ENCODE measurements at regions not wholly inside any gene's neighbourhood (a gene's known extent, or its start where the extent isn't known, plus 50 kb on each side); places are given as distances from the start of the nearest gene placed in this dataset.

GRCh38 chr6:19327661-19328060 lies 509.5 kb upstream of the ID4 start:
- peaks cover 1 to 14% (median 3%) of the 10 kb centered on the region in 7 donors for H3K9me3 Mint-ChIP-seq
- no peaks in the 10 kb centered on the region for H3K4me1 Mint-ChIP-seq
- H3K4me3 ChIP-seq (replicated peaks in 1 of 3; ENCODE audit: low read depth in 2 of 3, low read length in 3 of 3), result no peak overlapping the region
- H3K4me2 ChIP-seq (replicated peaks; ENCODE audit: extremely low read depth, low read length, poor library complexity, severe bottlenecking), result no peak overlapping the region
- H3K27me3 Mint-ChIP-seq (ENCODE audit: low read depth in 3 of 3), result peaks cover 0 to 2% (median 0%) of the 10 kb centered on the region in 3 donors
- no peaks in the 10 kb centered on the region for H3K36me3 ChIP-seq (replicated peaks in 1 of 2; ENCODE audit: control insufficient read depth in 1 of 2, insufficient read depth in 2 of 2, low read length in 2 of 2)
- H3K27ac ChIP-seq (ENCODE audit: low read depth in 1 of 2, low read length in 2 of 2), result no peak overlapping the region
- no peaks in the 10 kb centered on the region for H3K27me3 ChIP-seq (ENCODE audit: control insufficient read depth in 2 of 2, insufficient read depth in 2 of 2, low read length in 2 of 2)
- no peak for DNase-seq
- H3K9me3 ChIP-seq (replicated peaks in 1 of 2; ENCODE audit: control insufficient read depth in 1 of 2, insufficient read depth in 1 of 2, low read length in 2 of 2), result no peaks in the 10 kb centered on the region
- intact Hi-C loops (cut with micrococcal nuclease), result no loop called here
- H2AFZ ChIP-seq (ENCODE audit: insufficient read depth, low read depth, low read length, poor library complexity, severe bottlenecking), result no peak overlapping the region
- H3K79me2 ChIP-seq (ENCODE audit: insufficient read depth, low read length), result no peaks in the 10 kb centered on the region
- no peaks in the 10 kb centered on the region for H3K4me1 ChIP-seq (ENCODE audit: control insufficient read depth in 1 of 2, insufficient read depth in 2 of 2, low read length in 2 of 2)
- H3K27ac Mint-ChIP-seq, result no peak overlapping the region
- 0% methylated on average over 3 of the region's 8 CpGs for WGBS (ENCODE audit: insufficient coverage)
- no peak for TF ChIP-seq CTCF (IDR thresholded peaks at IDR 0.05)
- no peaks in the 10 kb centered on the region for H3K36me3 Mint-ChIP-seq
- H3K9ac ChIP-seq (ENCODE audit: insufficient read depth, low read length, poor library complexity, severe bottlenecking), result no peak overlapping the region
- no peak overlapping the region for H3K4me3 Mint-ChIP-seq
- no peaks in the 10 kb centered on the region for H4K20me1 ChIP-seq (ENCODE audit: insufficient read depth, low read length)

DNA sequence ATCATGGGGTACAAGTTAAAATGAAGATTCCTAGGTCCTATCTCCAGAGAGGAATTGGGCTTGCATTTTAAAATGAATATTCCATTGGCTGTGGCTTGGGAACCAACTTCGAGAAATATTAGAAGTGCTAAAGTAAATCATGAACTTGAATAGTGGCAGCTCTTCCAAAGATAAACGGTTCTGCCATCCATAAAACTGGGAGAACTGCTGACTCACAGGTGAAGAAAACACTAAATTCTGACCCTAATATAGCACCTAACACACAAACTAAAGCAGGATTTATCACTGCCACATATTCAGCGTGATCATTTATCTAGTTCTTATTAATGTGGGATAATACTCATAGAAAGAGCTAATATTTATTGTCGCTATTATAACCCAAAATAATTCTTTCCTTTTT lies 508.1 kb upstream of the ID4 start:
- H3K4me1 ChIP-seq (ENCODE audit: control insufficient read depth in 1 of 2, insufficient read depth in 2 of 2, low read length in 2 of 2), result no peaks in the 10 kb centered on the region
- H3K36me3 ChIP-seq (replicated peaks in 1 of 2; ENCODE audit: control insufficient read depth in 1 of 2, insufficient read depth in 2 of 2, low read length in 2 of 2), result no peaks in the 10 kb centered on the region
- no peaks in the 10 kb centered on the region for H3K27me3 ChIP-seq (ENCODE audit: control insufficient read depth in 2 of 2, insufficient read depth in 2 of 2, low read length in 2 of 2)
- Mint-ChIP-seq H3K4me1 (no peaks in the 10 kb centered on the region), H3K4me3 (no peak overlapping the region), H3K27ac (no peak overlapping the region), H3K9me3 (peaks cover 3 to 23% (median 5%) of the 10 kb centered on the region in 7 donors), H3K27me3 (ENCODE audit: low read depth in 3 of 3) (peaks cover 0 to 2% (median 0%) of the 10 kb centered on the region in 3 donors), H3K36me3 (no peaks in the 10 kb centered on the region)
- H3K27ac ChIP-seq (ENCODE audit: low read depth in 1 of 2, low read length in 2 of 2), result no peak overlapping the region
- intact Hi-C loops (cut with micrococcal nuclease), result no loop called here
- no peak overlapping the region for H3K4me3 ChIP-seq (replicated peaks in 1 of 3; ENCODE audit: low read depth in 2 of 3, low read length in 3 of 3)
- no peaks in the 10 kb centered on the region for H4K20me1 ChIP-seq (ENCODE audit: insufficient read depth, low read length)
- H3K9ac ChIP-seq (ENCODE audit: insufficient read depth, low read length, poor library complexity, severe bottlenecking), result no peak overlapping the region
- no peak for DNase-seq
- no peak overlapping the region for H3K4me2 ChIP-seq (replicated peaks; ENCODE audit: extremely low read depth, low read length, poor library complexity, severe bottlenecking)
- no peaks in the 10 kb centered on the region for H3K9me3 ChIP-seq (replicated peaks in 1 of 2; ENCODE audit: control insufficient read depth in 1 of 2, insufficient read depth in 1 of 2, low read length in 2 of 2)
- no peak overlapping the region for H2AFZ ChIP-seq (ENCODE audit: insufficient read depth, low read depth, low read length, poor library complexity, severe bottlenecking)
- WGBS (ENCODE audit: insufficient coverage), result no CpG with 5 or more reads among the region's 4 CpGs
- TF ChIP-seq CTCF (IDR thresholded peaks at IDR 0.05), result no peak
- H3K79me2 ChIP-seq (ENCODE audit: insufficient read depth, low read length), result no peaks in the 10 kb centered on the region

Measured in CD14-positive monocyte (primary cell).